Adrenal gland (tissue), 9 donors: ENCODE measurements at regions not wholly inside any gene's neighbourhood (a gene's known extent, or its start where the extent isn't known, plus 50 kb on each side); places are given as distances from the start of the nearest gene placed in this dataset.

Experiments used
- DNase-seq, 7 donors: peaks; one replicate each; pipeline ENCODE4 v3.0.0-alpha.2; 2019 to 2020
- H3K27ac ChIP-seq, 5 donors: fragments of 200-600 bp; sonication (generic) in 4 of 5; 1 replicate in 3 of 5; 2 replicates in 2 of 5; pipeline versions ENCODE4 v1.5.1 to v1.8.0; 2016 to 2020; ENCODE audit warnings: mild to moderate bottlenecking in 1 of 5
- H3K27me3 ChIP-seq: fragments of 200-600 bp; 2 replicates; pipeline ENCODE4 v1.8.0; 2021
- H3K36me3 ChIP-seq, 2 donors: fragments of 200-600 bp; replicated peaks in 1 of 2; 1 replicate in 1 of 2; 2 replicates in 1 of 2; pipeline versions ENCODE4 v1.5.1 to v1.8.0; 2018 to 2022
- H3K4me1 ChIP-seq, 2 donors: fragments of 200-600 bp; replicated peaks in 1 of 2; 1 replicate in 1 of 2; 2 replicates in 1 of 2; pipeline versions ENCODE4 v1.5.1 to v1.8.0; 2018 to 2021
- H3K4me3 ChIP-seq, 4 donors: fragments of 200-600 bp; sonication (generic) in 3 of 4; one replicate each; pipeline ENCODE4 v1.5.1; 2016 to 2018
- H3K9me3 ChIP-seq, 3 donors: fragments of 200-600 bp; sonication (generic) in 1 of 3; replicated peaks in 1 of 3; 1 replicate in 2 of 3; 2 replicates in 1 of 3; pipeline versions ENCODE4 v1.5.1 to v1.8.0; 2016 to 2021
- CTCF ChIP-seq, 6 experiments: fragments of 450-650 bp in 4 of 6; fragments of 200-600 bp in 2 of 6; sonication (generic) in 1 of 6; IDR thresholded peaks; 1 replicate in 5 of 6; 2 replicates in 1 of 6; pipeline versions ENCODE4 v1.5.1 to v1.8.0; 2016 to 2021; ENCODE audit warnings: antibody characterized with exemption in 6 of 6, mild to moderate bottlenecking in 2 of 6, moderate library complexity in 1 of 6
- POLR2A ChIP-seq, 2 donors: fragments of 450-650 bp; IDR thresholded peaks; one replicate each; pipeline ENCODE4 v1.6.1; 2017; ENCODE audit warnings: antibody characterized with exemption in 2 of 2, mild to moderate bottlenecking in 2 of 2, moderate library complexity in 1 of 2
- WGBS, 4 donors: extraction: QIAGEN DNeasy Blood & Tissue Kit in 2 of 4; methylation state at CpG; one replicate each; pipeline versions ENCODE4 v1.1.5 to v1.1.7; 2013 to 2017; 5-methylcytosine and 5-hydroxymethylcytosine counted together
- intact Hi-C, 2 donors: fragments of 100-400 bp; cut with DNase I; formaldehyde crosslinking; loops; one replicate each; pipeline versions ENCODE4 v1.14.1 to v1.15.0; 2022 to 2023
- donor health status: healthy with polysubstance abuse.
- donor health status: Bipolar disorder and iron deficiency.
- donor health status: DM: yes; HTN: yes; CAD: no.
- donor health status: DM: no; HTN: no; CAD: no.
- donor health status: DM: no; HTN: no; CAD: no.

- H3K9me3 ChIP-seq = no peaks in the 10 kb centered on the region
- 80 to 96% (median 90%) methylated on average over 2 to 3 of the region's 3 CpGs for WGBS, 4 donors
- intact Hi-C loops = no loop called here
- H3K27me3 ChIP-seq = no peaks in the 10 kb centered on the region
- DNase-seq = no peak
- H3K4me3 ChIP-seq = no peak overlapping the region
- no peaks in the 10 kb centered on the region for H3K36me3 ChIP-seq
- TF ChIP-seq POLR2A (IDR thresholded peaks at IDR 0.05) (no peak), CTCF (IDR thresholded peaks at IDR 0.05) (no peak)
- H3K27ac ChIP-seq = no peak overlapping the region
- H3K4me1 ChIP-seq = no peaks in the 10 kb centered on the region
Measured at GRCh38 chr2:191740759-191741158, 62.8 kb downstream of the NABP1 start.

DNA sequence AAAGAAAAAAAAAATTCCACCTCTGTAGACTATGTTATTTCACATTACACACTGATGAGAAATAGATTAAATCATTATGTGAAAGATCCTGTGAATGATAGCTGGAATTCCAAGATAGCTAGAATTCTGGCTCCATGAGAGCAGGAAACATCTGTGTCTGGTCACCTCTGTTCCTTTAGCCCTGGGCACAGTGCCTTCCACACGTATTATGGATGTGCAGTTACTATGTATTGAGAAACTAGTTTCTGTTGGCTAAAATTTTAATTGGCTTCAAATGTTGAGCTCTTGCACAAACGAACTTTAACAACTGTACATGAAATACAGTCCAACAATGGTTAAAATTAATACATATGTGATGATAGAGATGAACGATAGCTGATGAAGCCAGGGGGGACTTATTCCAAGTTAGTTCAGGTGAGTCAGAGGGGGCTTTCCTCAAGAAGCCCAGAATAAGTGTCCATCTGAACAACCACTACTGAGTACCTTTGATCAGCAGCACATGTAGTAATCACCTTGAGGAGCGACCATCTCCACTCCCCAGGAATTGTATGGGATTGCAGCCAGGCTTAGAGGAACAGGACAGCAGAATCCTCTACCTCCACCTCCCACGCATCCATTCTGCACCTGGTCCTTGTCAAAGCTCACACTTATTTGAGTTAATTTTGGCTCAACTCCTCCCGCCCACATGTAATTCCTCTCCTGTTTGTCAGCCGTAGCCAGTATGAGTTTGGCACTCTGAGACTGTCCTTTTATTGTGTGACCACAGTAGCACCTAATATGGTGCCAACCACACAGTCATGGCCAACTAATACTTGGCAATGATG, 68.6 kb downstream of the NABP1 start:
- H3K27ac ChIP-seq = no peak overlapping the region
- WGBS, 4 donors = 67 to 70% (median 67%) methylated on average over 7 of the region's 7 CpGs
- no peak for TF ChIP-seq POLR2A (IDR thresholded peaks at IDR 0.05)
- TF ChIP-seq CTCF (IDR thresholded peaks at IDR 0.05) = no peak
- intact Hi-C loops = no loop called here
- no peak overlapping the region for H3K4me3 ChIP-seq
- no peaks in the 10 kb centered on the region for H3K9me3 ChIP-seq
- no peaks in the 10 kb centered on the region for H3K36me3 ChIP-seq
- H3K4me1 ChIP-seq = no peaks in the 10 kb centered on the region
- DNase-seq = no peak
- H3K27me3 ChIP-seq = no peaks in the 10 kb centered on the region

GRCh38 chr2:191747170-191747530, 69.2 kb downstream of the NABP1 start:
- DNase-seq = no peak
- Histone ChIP-seq H3K4me3 (no peak overlapping the region), H3K4me1 (no peaks in the 10 kb centered on the region), H3K36me3 (no peaks in the 10 kb centered on the region), H3K27ac (no peak overlapping the region), H3K27me3 (no peaks in the 10 kb centered on the region), H3K9me3 (no peaks in the 10 kb centered on the region)
- TF ChIP-seq CTCF (IDR thresholded peaks at IDR 0.05) (no peak), POLR2A (IDR thresholded peaks at IDR 0.05) (no peak)
- WGBS, 4 donors = 72 to 82% (median 75%) methylated on average over 3 of the region's 3 CpGs
- intact Hi-C loops = no loop called here

- DNase-seq = no peak
- Histone ChIP-seq H3K9me3 (no peaks in the 10 kb centered on the region), H3K36me3 (no peaks in the 10 kb centered on the region), H3K27me3 (no peaks in the 10 kb centered on the region), H3K4me1 (no peaks in the 10 kb centered on the region), H3K4me3 (no peak overlapping the region), H3K27ac (no peak overlapping the region)
- TF ChIP-seq POLR2A (IDR thresholded peaks at IDR 0.05) = no peak
- no peak for TF ChIP-seq CTCF (IDR thresholded peaks at IDR 0.05)
- 54 to 62% (median 55%) methylated on average over 3 of the region's 3 CpGs for WGBS, 4 donors
- intact Hi-C loops = no loop called here
Measured at GRCh38 chr2:191748059-191748461, 70.1 kb downstream of the NABP1 start.
